Ishikawa (cell line): ENCODE measurements at regions not wholly inside any gene's neighbourhood (a gene's known extent, or its start where the extent isn't known, plus 50 kb on each side); places are given as distances from the start of the nearest gene placed in this dataset.

Experiments
- TAF1 ChIP-seq: IDR thresholded peaks from 2 replicates; pipeline ENCODE4 v1.6.1; 2012; ENCODE audit warnings: low read depth, mild to moderate bottlenecking
- USF1 ChIP-seq: IDR thresholded peaks from 2 replicates; pipeline ENCODE4 v1.6.1; 2012
- ZBTB7A ChIP-seq: IDR thresholded peaks from 2 replicates; pipeline ENCODE4 v1.6.1; 2012; ENCODE audit warnings: low read depth
- TF ChIP-seq, protein P1 (sequence below): IDR thresholded peaks from 2 replicates; pipeline ENCODE4 v1.6.1; 2012; ENCODE audit warnings: low read depth, mild to moderate bottlenecking
- TF ChIP-seq, protein P2 (sequence below): IDR thresholded peaks from 2 replicates; pipeline ENCODE4 v1.6.1; 2012

- no peak for TF ChIP-seq USF1
- no peak for TF ChIP-seq TAF1
- TF ChIP-seq, protein P1, sequence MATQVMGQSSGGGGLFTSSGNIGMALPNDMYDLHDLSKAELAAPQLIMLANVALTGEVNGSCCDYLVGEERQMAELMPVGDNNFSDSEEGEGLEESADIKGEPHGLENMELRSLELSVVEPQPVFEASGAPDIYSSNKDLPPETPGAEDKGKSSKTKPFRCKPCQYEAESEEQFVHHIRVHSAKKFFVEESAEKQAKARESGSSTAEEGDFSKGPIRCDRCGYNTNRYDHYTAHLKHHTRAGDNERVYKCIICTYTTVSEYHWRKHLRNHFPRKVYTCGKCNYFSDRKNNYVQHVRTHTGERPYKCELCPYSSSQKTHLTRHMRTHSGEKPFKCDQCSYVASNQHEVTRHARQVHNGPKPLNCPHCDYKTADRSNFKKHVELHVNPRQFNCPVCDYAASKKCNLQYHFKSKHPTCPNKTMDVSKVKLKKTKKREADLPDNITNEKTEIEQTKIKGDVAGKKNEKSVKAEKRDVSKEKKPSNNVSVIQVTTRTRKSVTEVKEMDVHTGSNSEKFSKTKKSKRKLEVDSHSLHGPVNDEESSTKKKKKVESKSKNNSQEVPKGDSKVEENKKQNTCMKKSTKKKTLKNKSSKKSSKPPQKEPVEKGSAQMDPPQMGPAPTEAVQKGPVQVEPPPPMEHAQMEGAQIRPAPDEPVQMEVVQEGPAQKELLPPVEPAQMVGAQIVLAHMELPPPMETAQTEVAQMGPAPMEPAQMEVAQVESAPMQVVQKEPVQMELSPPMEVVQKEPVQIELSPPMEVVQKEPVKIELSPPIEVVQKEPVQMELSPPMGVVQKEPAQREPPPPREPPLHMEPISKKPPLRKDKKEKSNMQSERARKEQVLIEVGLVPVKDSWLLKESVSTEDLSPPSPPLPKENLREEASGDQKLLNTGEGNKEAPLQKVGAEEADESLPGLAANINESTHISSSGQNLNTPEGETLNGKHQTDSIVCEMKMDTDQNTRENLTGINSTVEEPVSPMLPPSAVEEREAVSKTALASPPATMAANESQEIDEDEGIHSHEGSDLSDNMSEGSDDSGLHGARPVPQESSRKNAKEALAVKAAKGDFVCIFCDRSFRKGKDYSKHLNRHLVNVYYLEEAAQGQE = no peak
- TF ChIP-seq, protein P2, sequence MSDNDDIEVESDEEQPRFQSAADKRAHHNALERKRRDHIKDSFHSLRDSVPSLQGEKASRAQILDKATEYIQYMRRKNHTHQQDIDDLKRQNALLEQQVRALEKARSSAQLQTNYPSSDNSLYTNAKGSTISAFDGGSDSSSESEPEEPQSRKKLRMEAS = no peak
- no peak for TF ChIP-seq ZBTB7A
Observed at GRCh38 chr4:175065228-175065627, 147.1 kb downstream of the ADAM29 start.
